Right lobe of liver (tissue), 6 donors: ENCODE measurements at regions not wholly inside any gene's neighbourhood (a gene's known extent, or its start where the extent isn't known, plus 50 kb on each side); places are given as distances from the start of the nearest gene placed in this dataset.

ENCODE experiments used
- ATAC-seq, 4 donors: fragments of 200-7000 bp; cut with Tn5 transposase; one replicate each; pipeline ENCODE4 v1.9.1; 2020; ENCODE audit warnings: mild to moderate bottlenecking in 4 of 4, moderate library complexity in 4 of 4
- DNase-seq, 3 donors: peaks; one replicate each; pipeline ENCODE4 v3.0.0-alpha.2; 2020
- H3K27ac ChIP-seq, 3 donors: fragments of 200-600 bp; one replicate each; pipeline ENCODE4 v1.8.0; 2022
- H3K27me3 ChIP-seq, 2 donors: fragments of 200-600 bp; one replicate each; pipeline ENCODE4 v1.8.0; 2022
- H3K36me3 ChIP-seq, 4 donors: fragments of 200-600 bp; sonication (generic) in 1 of 4; one replicate each; pipeline versions ENCODE4 v1.5.1 to v1.8.0; 2017 to 2022; ENCODE audit warnings: control low read depth in 1 of 4
- H3K4me1 ChIP-seq, 4 donors: fragments of 200-600 bp; sonication (generic) in 1 of 4; one replicate each; pipeline versions ENCODE4 v1.5.1 to v1.8.0; 2017 to 2022; ENCODE audit warnings: control low read depth in 1 of 4
- H3K4me3 ChIP-seq, 3 donors: fragments of 200-600 bp; one replicate each; pipeline ENCODE4 v1.8.0; 2022
- H3K9me3 ChIP-seq, 4 donors: fragments of 200-600 bp; sonication (generic) in 1 of 4; one replicate each; pipeline versions ENCODE4 v1.5.1 to v1.8.0; 2017 to 2022; ENCODE audit warnings: control low read depth in 1 of 4
- CTCF ChIP-seq, 4 donors: fragments of 200-600 bp in 3 of 4; fragments of 450-650 bp in 1 of 4; IDR thresholded peaks; one replicate each; pipeline versions ENCODE4 v1.5.1 to v1.8.0; 2016 to 2022; ENCODE audit warnings: antibody characterized with exemption in 4 of 4, mild to moderate bottlenecking in 2 of 4
- POLR2A ChIP-seq: fragments of 450-650 bp; IDR thresholded peaks from one replicate; pipeline ENCODE4 v1.6.1; 2017; ENCODE audit warnings: antibody characterized with exemption, mild to moderate bottlenecking
- WGBS: methylation state at CpG from one replicate; pipeline ENCODE4 v1.1.6; 2018; ENCODE audit warnings: low coverage, low lambda C conversion rate; ENCODE audit not compliant: insufficient coverage; ENCODE audit errors: missing lambda C conversion rate; 5-methylcytosine and 5-hydroxymethylcytosine counted together
- intact Hi-C, 2 donors: fragments of 100-400 bp; cut with DNase I; formaldehyde crosslinking; loops; one replicate each; pipeline versions ENCODE4 v1.11.2 to v1.14.1; 2022
- donor health status: DM: no; HTN: yes; CAD: no.
- donor health status: DM: no; HTN: no; CAD: no.
- donor health status: DM: no; HTN: no; CAD: no.
- donor health status: DM: no; HTN: yes; CAD: no.
- donor health status: DM: no; HTN: yes; CAD: no.

GRCh38 chr18:78125206-78125896 lies 854.3 kb upstream of the SALL3 start:
- Histone ChIP-seq H3K9me3 (no peaks in the 10 kb centered on the region), H3K4me3 (no peak overlapping the region), H3K27me3 (no peaks in the 10 kb centered on the region), H3K4me1 (no peaks in the 10 kb centered on the region), H3K27ac (no peak overlapping the region), H3K36me3 (no peaks in the 10 kb centered on the region)
- DNase-seq: no peak
- TF ChIP-seq CTCF (IDR thresholded peaks at IDR 0.05) (no peak), POLR2A (no peak)
- intact Hi-C loops: no loop called here
- ATAC-seq: no peak
- WGBS: 70% methylated on average over 2 of the region's 7 CpGs

GRCh38 chr18:78126106-78126505 lies 853.5 kb upstream of the SALL3 start:
- Histone ChIP-seq H3K36me3 (no peaks in the 10 kb centered on the region), H3K9me3 (no peaks in the 10 kb centered on the region), H3K4me1 (no peaks in the 10 kb centered on the region), H3K4me3 (no peak overlapping the region), H3K27ac (no peak overlapping the region), H3K27me3 (no peaks in the 10 kb centered on the region)
- no peak for ATAC-seq
- TF ChIP-seq CTCF (IDR thresholded peaks at IDR 0.05) (no peak), POLR2A (no peak)
- DNase-seq: no peak
- WGBS: 90% methylated on average over 8 of the region's 13 CpGs
- intact Hi-C loops: no loop called here

- 63% methylated on average over 6 of the region's 21 CpGs for WGBS
Measured at GRCh38 chr18:78126536-78126935, 853.1 kb upstream of the SALL3 start.

GRCh38 chr18:78127041-78127440 lies 852.6 kb upstream of the SALL3 start:
- Histone ChIP-seq H3K27ac (no peak overlapping the region), H3K27me3 (no peaks in the 10 kb centered on the region), H3K36me3 (no peaks in the 10 kb centered on the region), H3K4me3 (no peak overlapping the region), H3K9me3 (no peaks in the 10 kb centered on the region), H3K4me1 (no peaks in the 10 kb centered on the region)
- TF ChIP-seq CTCF (IDR thresholded peaks at IDR 0.05) (no peak), POLR2A (no peak)
- no peak for DNase-seq
- intact Hi-C loops: no loop called here
- no peak for ATAC-seq
- WGBS: 62% methylated on average over 7 of the region's 20 CpGs

More at GRCh38 chr18:78126536-78126935, 853.1 kb upstream of the SALL3 start:
- DNase-seq (no peak), ATAC-seq (no peak)
- no peak overlapping the region for H3K4me3 ChIP-seq
- no peak overlapping the region for H3K27ac ChIP-seq
- no peaks in the 10 kb centered on the region for H3K36me3 ChIP-seq
- no peaks in the 10 kb centered on the region for H3K9me3 ChIP-seq
- TF ChIP-seq CTCF (IDR thresholded peaks at IDR 0.05) (no peak), POLR2A (no peak)
- no peaks in the 10 kb centered on the region for H3K27me3 ChIP-seq
- H3K4me1 ChIP-seq: no peaks in the 10 kb centered on the region
- intact Hi-C loops: no loop called here
